ENCODE measurements at regions not wholly inside any gene's neighbourhood (a gene's known extent, or its start where the extent isn't known, plus 50 kb on each side); places are given as distances from the start of the nearest gene placed in this dataset.

GRCh38 chr6:159444056-159444760, 248.8 kb downstream of the SOD2 start:
- TF ChIP-seq, protein P1, sequence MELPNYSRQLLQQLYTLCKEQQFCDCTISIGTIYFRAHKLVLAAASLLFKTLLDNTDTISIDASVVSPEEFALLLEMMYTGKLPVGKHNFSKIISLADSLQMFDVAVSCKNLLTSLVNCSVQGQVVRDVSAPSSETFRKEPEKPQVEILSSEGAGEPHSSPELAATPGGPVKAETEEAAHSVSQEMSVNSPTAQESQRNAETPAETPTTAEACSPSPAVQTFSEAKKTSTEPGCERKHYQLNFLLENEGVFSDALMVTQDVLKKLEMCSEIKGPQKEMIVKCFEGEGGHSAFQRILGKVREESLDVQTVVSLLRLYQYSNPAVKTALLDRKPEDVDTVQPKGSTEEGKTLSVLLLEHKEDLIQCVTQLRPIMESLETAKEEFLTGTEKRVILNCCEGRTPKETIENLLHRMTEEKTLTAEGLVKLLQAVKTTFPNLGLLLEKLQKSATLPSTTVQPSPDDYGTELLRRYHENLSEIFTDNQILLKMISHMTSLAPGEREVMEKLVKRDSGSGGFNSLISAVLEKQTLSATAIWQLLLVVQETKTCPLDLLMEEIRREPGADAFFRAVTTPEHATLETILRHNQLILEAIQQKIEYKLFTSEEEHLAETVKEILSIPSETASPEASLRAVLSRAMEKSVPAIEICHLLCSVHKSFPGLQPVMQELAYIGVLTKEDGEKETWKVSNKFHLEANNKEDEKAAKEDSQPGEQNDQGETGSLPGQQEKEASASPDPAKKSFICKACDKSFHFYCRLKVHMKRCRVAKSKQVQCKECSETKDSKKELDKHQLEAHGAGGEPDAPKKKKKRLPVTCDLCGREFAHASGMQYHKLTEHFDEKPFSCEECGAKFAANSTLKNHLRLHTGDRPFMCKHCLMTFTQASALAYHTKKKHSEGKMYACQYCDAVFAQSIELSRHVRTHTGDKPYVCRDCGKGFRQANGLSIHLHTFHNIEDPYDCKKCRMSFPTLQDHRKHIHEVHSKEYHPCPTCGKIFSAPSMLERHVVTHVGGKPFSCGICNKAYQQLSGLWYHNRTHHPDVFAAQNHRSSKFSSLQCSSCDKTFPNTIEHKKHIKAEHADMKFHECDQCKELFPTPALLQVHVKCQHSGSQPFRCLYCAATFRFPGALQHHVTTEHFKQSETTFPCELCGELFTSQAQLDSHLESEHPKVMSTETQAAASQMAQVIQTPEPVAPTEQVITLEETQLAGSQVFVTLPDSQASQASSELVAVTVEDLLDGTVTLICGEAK (IDR thresholded peaks at IDR 0.05) = no peak
- TF ChIP-seq, protein P1 (CRISPR knock-in tag; IDR thresholded peaks at IDR 0.05) = no peak
- TF ChIP-seq ADNP (tag; IDR thresholded peaks at IDR 0.05) = no peak
- TF ChIP-seq SRSF3 (IDR thresholded peaks at IDR 0.05; ENCODE audit: insufficient read depth, low read length) = no peak

Measured in K562 (cell line).